Liver (tissue), 8 donors: ENCODE measurements at regions not wholly inside any gene's neighbourhood (a gene's known extent, or its start where the extent isn't known, plus 50 kb on each side); places are given as distances from the start of the nearest gene placed in this dataset.

Experiments used
- DNase-seq: peaks from one replicate; pipeline ENCODE4 v3.0.0-alpha.2; 2017; ENCODE audit warnings: low spot score
- H3K27ac ChIP-seq, 2 donors: one replicate each; pipeline ENCODE4 v1.7.0; 2013; ENCODE audit warnings: inconsistent platforms in 2 of 2, low read length in 2 of 2, control low read depth in 1 of 2, low read depth in 1 of 2, mild to moderate bottlenecking in 1 of 2
- H3K27me3 ChIP-seq, 4 donors: one replicate each; pipeline versions ENCODE4 v1.6.1 to v1.7.0; 2013; ENCODE audit warnings: low read length in 3 of 4, inconsistent platforms in 1 of 4, mild to moderate bottlenecking in 1 of 4, moderate library complexity in 1 of 4; ENCODE audit not compliant: control insufficient read depth in 4 of 4, insufficient read depth in 4 of 4
- H3K36me3 ChIP-seq, 4 donors: one replicate each; pipeline versions ENCODE4 v1.6.1 to v1.7.0; 2013; ENCODE audit warnings: low read length in 3 of 4, mild to moderate bottlenecking in 3 of 4, low read depth in 1 of 4, moderate library complexity in 1 of 4; ENCODE audit not compliant: control insufficient read depth in 4 of 4, insufficient read depth in 3 of 4
- H3K4me1 ChIP-seq, 4 donors: one replicate each; pipeline versions ENCODE4 v1.6.1 to v1.7.0; 2013; ENCODE audit warnings: low read length in 3 of 4, mild to moderate bottlenecking in 3 of 4, moderate library complexity in 1 of 4; ENCODE audit not compliant: control insufficient read depth in 4 of 4, insufficient read depth in 4 of 4
- H3K4me3 ChIP-seq, 3 donors: one replicate each; pipeline versions ENCODE4 v1.6.1 to v1.7.0; 2013; ENCODE audit warnings: low read length in 3 of 3, control low read depth in 1 of 3, low read depth in 1 of 3, mild to moderate bottlenecking in 1 of 3
- H3K9ac ChIP-seq, 2 donors: one replicate each; pipeline ENCODE4 v1.7.0; 2013; ENCODE audit warnings: low read length in 2 of 2, mild to moderate bottlenecking in 2 of 2, moderate library complexity in 2 of 2, control low read depth in 1 of 2, low read depth in 1 of 2
- H3K9me3 ChIP-seq, 4 donors: one replicate each; pipeline versions ENCODE4 v1.6.1 to v1.7.0; 2013; ENCODE audit warnings: low read length in 3 of 4; ENCODE audit not compliant: control insufficient read depth in 4 of 4
- ATF3 ChIP-seq: IDR thresholded peaks from 2 replicates; pipeline ENCODE4 v1.6.1; 2016; ENCODE audit warnings: antibody characterized with exemption
- EGR1 ChIP-seq, 2 donors: IDR thresholded peaks; 2 replicates each; pipeline ENCODE4 v1.6.1; 2016 to 2018; ENCODE audit warnings: antibody characterized with exemption in 2 of 2, low read depth in 2 of 2
- FOXA1 ChIP-seq: IDR thresholded peaks from 2 replicates; pipeline ENCODE4 v1.6.1; 2016; ENCODE audit warnings: antibody characterized with exemption
- FOXA2 ChIP-seq: IDR thresholded peaks from 2 replicates; pipeline ENCODE4 v1.6.1; 2016; ENCODE audit warnings: antibody characterized with exemption
- GABPA ChIP-seq, 2 donors: IDR thresholded peaks in 1 of 2; conservative IDR thresholded peaks in 1 of 2; 2 replicates each; pipeline ENCODE4 v1.6.1; 2016; ENCODE audit warnings: antibody characterized with exemption in 2 of 2, mild to moderate bottlenecking in 1 of 2, moderate library complexity in 1 of 2
- HNF4A ChIP-seq, 2 donors: conservative IDR thresholded peaks; 2 replicates each; pipeline ENCODE4 v1.6.1; 2016; ENCODE audit warnings: antibody characterized with exemption in 2 of 2, mild to moderate bottlenecking in 2 of 2
- HNF4G ChIP-seq: IDR thresholded peaks from 2 replicates; pipeline ENCODE4 v1.6.1; 2016; ENCODE audit warnings: antibody characterized with exemption
- JUND ChIP-seq, 2 donors: IDR thresholded peaks; 2 replicates each; pipeline ENCODE4 v1.6.1; 2016; ENCODE audit warnings: antibody characterized with exemption in 2 of 2
- NR2F2 ChIP-seq: IDR thresholded peaks from 2 replicates; pipeline ENCODE4 v1.6.1; 2016; ENCODE audit warnings: antibody characterized with exemption
- RAD21 ChIP-seq, 2 donors: IDR thresholded peaks; 2 replicates each; pipeline ENCODE4 v1.6.1; 2016; ENCODE audit warnings: antibody characterized with exemption in 2 of 2, mild to moderate bottlenecking in 2 of 2
- RXRA ChIP-seq, 2 donors: IDR thresholded peaks; 2 replicates each; pipeline ENCODE4 v1.6.1; 2017 to 2018; ENCODE audit warnings: antibody characterized with exemption in 2 of 2, mild to moderate bottlenecking in 1 of 2
- SP1 ChIP-seq: IDR thresholded peaks from 2 replicates; pipeline ENCODE4 v1.6.1; 2018; ENCODE audit warnings: antibody characterized with exemption, mild to moderate bottlenecking
- TAF1 ChIP-seq: conservative IDR thresholded peaks from 2 replicates; pipeline ENCODE4 v1.6.1; 2016; ENCODE audit warnings: antibody characterized with exemption, mild to moderate bottlenecking
- YY1 ChIP-seq: IDR thresholded peaks from 2 replicates; pipeline ENCODE4 v1.6.1; 2016; ENCODE audit warnings: antibody characterized with exemption, mild to moderate bottlenecking
- WGBS: extraction: QIAGEN DNeasy Blood & Tissue Kit; methylation state at CpG from one replicate; pipeline ENCODE4 v1.1.7; 2013; 5-methylcytosine and 5-hydroxymethylcytosine counted together
- TF ChIP-seq, protein P1 (sequence below): IDR thresholded peaks from 2 replicates; pipeline ENCODE4 v1.6.1; 2016; ENCODE audit warnings: antibody characterized with exemption
- TF ChIP-seq, protein P2 (sequence below): IDR thresholded peaks from 2 replicates; pipeline ENCODE4 v1.6.1; 2016; ENCODE audit warnings: antibody characterized with exemption, mild to moderate bottlenecking
- TF ChIP-seq, protein P3 (sequence below): IDR thresholded peaks from 2 replicates; pipeline ENCODE4 v1.6.1; 2016; ENCODE audit warnings: antibody characterized with exemption
- TF ChIP-seq, protein P4 (sequence below): fragments of 150-350 bp; IDR thresholded peaks from 2 replicates; pipeline ENCODE4 v1.5.1; 2017; ENCODE audit warnings: improper control_type of control experiment, low read depth, low read length; ENCODE audit not compliant: missing input control
- donor health status: healthy.
- donor health status: healthy.
- donor health status: healthy.
- donor health status: healthy.
- donor health status: healthy.

DNA sequence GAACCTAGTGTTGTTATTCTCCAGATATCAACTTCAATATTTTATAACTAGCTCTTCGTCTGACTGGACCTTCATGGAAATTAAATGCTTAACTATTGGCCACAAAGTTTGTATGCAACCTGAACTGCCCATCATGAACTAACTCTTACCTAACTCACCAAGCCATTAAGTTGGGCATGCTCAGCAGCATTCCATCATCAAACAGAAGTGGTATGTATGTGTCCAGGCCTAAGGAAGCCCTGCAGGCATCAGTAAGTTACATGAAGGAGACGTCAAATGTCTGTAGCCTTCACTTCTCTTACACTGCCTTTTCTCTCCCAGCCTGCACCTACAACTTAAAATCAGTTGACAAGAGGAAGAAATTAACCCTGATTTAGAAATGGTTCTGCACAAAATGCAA is 1639.2 kb upstream of the PABPC4L start:
- DNase-seq, result no peak
- TF ChIP-seq TAF1, result no peak
- Histone ChIP-seq H3K27ac (no peak overlapping the region), H3K9ac (no peak overlapping the region), H3K4me3 (no peak overlapping the region), H3K36me3 (no peaks in the 10 kb centered on the region), H3K27me3 (no peaks in the 10 kb centered on the region), H3K9me3 (peaks cover 0 to 1% (median 0%) of the 10 kb centered on the region in 4 donors), H3K4me1 (no peaks in the 10 kb centered on the region)
- WGBS, result 80% methylated on average over 2 of the region's 2 CpGs

DNA sequence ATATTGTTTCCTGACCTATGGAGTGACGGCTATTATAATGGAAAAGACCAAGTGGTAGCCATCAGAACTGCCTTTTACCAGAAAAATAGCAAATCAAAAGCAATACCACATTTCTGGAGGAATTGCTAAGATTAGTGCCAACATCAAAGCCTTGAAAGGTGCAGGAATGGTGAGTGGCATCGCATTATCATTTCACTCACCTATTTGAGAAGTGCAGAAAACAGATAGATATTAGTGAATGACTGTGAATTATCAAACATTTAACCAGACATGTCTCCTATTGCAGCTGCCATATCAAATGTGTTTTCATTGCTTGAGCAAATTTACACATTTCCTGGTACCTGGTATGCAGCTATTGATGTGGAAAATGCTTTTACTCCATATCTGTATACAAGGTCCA is 1638.1 kb upstream of the PABPC4L start:
- Histone ChIP-seq H3K36me3 (no peaks in the 10 kb centered on the region), H3K9me3 (peaks cover 0 to 1% (median 0%) of the 10 kb centered on the region in 4 donors), H3K4me3 (no peak overlapping the region), H3K27me3 (no peaks in the 10 kb centered on the region), H3K9ac (no peak overlapping the region), H3K4me1 (no peaks in the 10 kb centered on the region), H3K27ac (no peak overlapping the region)
- TF ChIP-seq JUND (IDR thresholded peaks at IDR 0.05), result no peak
- 74% methylated on average over 2 of the region's 2 CpGs for WGBS
- DNase-seq, result no peak

GRCh38 chr4:135838889-135839288 is 1637.3 kb upstream of the PABPC4L start:
- Histone ChIP-seq H3K27ac (no peak overlapping the region), H3K27me3 (no peaks in the 10 kb centered on the region), H3K4me3 (no peak overlapping the region), H3K9ac (no peak overlapping the region), H3K9me3 (peaks cover 0 to 1% (median 0%) of the 10 kb centered on the region in 4 donors), H3K4me1 (no peaks in the 10 kb centered on the region), H3K36me3 (no peaks in the 10 kb centered on the region)
- DNase-seq, result no peak
- TF ChIP-seq, protein P1, sequence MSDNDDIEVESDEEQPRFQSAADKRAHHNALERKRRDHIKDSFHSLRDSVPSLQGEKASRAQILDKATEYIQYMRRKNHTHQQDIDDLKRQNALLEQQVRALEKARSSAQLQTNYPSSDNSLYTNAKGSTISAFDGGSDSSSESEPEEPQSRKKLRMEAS, result no peak
- no peak for TF ChIP-seq YY1
- no peak for TF ChIP-seq EGR1 (IDR thresholded peaks at IDR 0.05; ENCODE audit: low read depth in 2 of 2)
- no peak for TF ChIP-seq FOXA2
- TF ChIP-seq SP1, result no peak
- TF ChIP-seq FOXA1, result no peak
- TF ChIP-seq HNF4G, result no peak
- no peak for TF ChIP-seq NR2F2
- TF ChIP-seq, protein P2, sequence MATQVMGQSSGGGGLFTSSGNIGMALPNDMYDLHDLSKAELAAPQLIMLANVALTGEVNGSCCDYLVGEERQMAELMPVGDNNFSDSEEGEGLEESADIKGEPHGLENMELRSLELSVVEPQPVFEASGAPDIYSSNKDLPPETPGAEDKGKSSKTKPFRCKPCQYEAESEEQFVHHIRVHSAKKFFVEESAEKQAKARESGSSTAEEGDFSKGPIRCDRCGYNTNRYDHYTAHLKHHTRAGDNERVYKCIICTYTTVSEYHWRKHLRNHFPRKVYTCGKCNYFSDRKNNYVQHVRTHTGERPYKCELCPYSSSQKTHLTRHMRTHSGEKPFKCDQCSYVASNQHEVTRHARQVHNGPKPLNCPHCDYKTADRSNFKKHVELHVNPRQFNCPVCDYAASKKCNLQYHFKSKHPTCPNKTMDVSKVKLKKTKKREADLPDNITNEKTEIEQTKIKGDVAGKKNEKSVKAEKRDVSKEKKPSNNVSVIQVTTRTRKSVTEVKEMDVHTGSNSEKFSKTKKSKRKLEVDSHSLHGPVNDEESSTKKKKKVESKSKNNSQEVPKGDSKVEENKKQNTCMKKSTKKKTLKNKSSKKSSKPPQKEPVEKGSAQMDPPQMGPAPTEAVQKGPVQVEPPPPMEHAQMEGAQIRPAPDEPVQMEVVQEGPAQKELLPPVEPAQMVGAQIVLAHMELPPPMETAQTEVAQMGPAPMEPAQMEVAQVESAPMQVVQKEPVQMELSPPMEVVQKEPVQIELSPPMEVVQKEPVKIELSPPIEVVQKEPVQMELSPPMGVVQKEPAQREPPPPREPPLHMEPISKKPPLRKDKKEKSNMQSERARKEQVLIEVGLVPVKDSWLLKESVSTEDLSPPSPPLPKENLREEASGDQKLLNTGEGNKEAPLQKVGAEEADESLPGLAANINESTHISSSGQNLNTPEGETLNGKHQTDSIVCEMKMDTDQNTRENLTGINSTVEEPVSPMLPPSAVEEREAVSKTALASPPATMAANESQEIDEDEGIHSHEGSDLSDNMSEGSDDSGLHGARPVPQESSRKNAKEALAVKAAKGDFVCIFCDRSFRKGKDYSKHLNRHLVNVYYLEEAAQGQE, result no peak
- TF ChIP-seq GABPA (IDR thresholded peaks at IDR 0.05 in 1 of 2, conservative IDR thresholded peaks at IDR 0.05 in 1 of 2), result no peak
- no peak for TF ChIP-seq RXRA (IDR thresholded peaks at IDR 0.05)
- no peak for TF ChIP-seq JUND (IDR thresholded peaks at IDR 0.05)
- TF ChIP-seq, protein P3, sequence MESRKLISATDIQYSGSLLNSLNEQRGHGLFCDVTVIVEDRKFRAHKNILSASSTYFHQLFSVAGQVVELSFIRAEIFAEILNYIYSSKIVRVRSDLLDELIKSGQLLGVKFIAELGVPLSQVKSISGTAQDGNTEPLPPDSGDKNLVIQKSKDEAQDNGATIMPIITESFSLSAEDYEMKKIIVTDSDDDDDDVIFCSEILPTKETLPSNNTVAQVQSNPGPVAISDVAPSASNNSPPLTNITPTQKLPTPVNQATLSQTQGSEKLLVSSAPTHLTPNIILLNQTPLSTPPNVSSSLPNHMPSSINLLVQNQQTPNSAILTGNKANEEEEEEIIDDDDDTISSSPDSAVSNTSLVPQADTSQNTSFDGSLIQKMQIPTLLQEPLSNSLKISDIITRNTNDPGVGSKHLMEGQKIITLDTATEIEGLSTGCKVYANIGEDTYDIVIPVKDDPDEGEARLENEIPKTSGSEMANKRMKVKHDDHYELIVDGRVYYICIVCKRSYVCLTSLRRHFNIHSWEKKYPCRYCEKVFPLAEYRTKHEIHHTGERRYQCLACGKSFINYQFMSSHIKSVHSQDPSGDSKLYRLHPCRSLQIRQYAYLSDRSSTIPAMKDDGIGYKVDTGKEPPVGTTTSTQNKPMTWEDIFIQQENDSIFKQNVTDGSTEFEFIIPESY, result no peak
- TF ChIP-seq RAD21 (IDR thresholded peaks at IDR 0.05), result no peak
- TF ChIP-seq HNF4A (conservative IDR thresholded peaks at IDR 0.05), result no peak
- TF ChIP-seq, protein P4, sequence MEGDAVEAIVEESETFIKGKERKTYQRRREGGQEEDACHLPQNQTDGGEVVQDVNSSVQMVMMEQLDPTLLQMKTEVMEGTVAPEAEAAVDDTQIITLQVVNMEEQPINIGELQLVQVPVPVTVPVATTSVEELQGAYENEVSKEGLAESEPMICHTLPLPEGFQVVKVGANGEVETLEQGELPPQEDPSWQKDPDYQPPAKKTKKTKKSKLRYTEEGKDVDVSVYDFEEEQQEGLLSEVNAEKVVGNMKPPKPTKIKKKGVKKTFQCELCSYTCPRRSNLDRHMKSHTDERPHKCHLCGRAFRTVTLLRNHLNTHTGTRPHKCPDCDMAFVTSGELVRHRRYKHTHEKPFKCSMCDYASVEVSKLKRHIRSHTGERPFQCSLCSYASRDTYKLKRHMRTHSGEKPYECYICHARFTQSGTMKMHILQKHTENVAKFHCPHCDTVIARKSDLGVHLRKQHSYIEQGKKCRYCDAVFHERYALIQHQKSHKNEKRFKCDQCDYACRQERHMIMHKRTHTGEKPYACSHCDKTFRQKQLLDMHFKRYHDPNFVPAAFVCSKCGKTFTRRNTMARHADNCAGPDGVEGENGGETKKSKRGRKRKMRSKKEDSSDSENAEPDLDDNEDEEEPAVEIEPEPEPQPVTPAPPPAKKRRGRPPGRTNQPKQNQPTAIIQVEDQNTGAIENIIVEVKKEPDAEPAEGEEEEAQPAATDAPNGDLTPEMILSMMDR, result no peak
- TF ChIP-seq TAF1, result no peak
- no peak for TF ChIP-seq ATF3
- WGBS, result 58% methylated on average over 1 of the region's 1 CpG
